ENCODE measurements at regions not wholly inside any gene's neighbourhood (a gene's known extent, or its start where the extent isn't known, plus 50 kb on each side); places are given as distances from the start of the nearest gene placed in this dataset.

DNA sequence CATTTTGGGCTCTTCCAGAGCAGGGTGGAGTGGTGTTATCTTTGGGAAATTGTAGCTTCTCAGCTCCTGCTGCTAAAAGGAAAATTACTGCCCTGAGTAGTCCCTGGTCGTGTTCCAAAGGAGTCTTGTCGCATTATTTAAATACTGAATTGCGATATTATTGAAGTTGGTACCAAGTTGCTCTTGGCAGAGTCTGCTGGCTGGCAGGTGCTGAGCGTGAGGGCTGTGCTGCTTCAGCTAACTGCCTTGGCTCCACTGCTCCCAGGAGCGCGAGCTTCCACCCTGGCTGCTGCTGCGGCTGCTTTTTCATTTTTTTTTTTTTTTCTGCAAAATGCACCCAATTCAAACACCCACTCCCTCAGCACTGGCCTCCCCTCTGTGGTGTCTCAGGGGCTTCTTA is 289.8 kb downstream of the MAF start:
- TF ChIP-seq CTCF (IDR thresholded peaks at IDR 0.05): no peak
- 79 to 81% methylated on average over 7 of the region's 7 CpGs for WGBS, 2 donors
- Histone ChIP-seq H3K4me1 (no peaks in the 10 kb centered on the region), H3K9me3 (no peaks in the 10 kb centered on the region), H3K27ac (no peak overlapping the region), H3K27me3 (no peaks in the 10 kb centered on the region), H3K4me3 (no peak overlapping the region), H3K36me3 (replicated peaks in 1 of 2; ENCODE audit: insufficient read depth in 1 of 2, low read depth in 2 of 2) (no peaks in the 10 kb centered on the region)
- ATAC-seq (no peak), DNase-seq (no peak)
- intact Hi-C loops (cut with DNase I): no loop called here

DNA sequence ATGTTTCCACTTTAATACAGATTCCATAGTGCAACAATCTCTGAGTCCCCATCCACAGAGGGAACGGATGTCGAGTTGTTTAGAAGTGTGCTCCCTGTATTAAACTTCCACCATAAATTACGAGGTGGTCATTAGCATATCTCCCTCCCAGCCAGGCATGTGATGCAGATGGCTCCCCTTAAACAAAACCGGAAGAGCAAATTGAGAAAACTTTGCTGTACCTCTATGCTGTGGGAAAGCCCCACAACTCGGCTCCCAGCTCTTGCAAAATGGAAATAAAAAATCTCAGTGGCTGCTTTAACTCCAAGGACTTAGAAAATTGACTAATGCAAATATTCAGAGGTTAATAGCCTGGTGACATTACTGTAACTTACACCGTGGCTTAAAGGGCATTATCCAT is 290.9 kb downstream of the MAF start:
- no peak overlapping the region for H3K4me3 ChIP-seq
- H3K36me3 ChIP-seq (replicated peaks in 1 of 2; ENCODE audit: insufficient read depth in 1 of 2, low read depth in 2 of 2): no peaks in the 10 kb centered on the region
- 50 to 54% methylated on average over 6 of the region's 6 CpGs for WGBS, 2 donors
- no peak for ATAC-seq
- H3K9me3 ChIP-seq: no peaks in the 10 kb centered on the region
- no peak for DNase-seq
- intact Hi-C loops (cut with DNase I): no loop called here
- TF ChIP-seq POLR2A (IDR thresholded peaks at IDR 0.05) (no peak), CTCF (IDR thresholded peaks at IDR 0.05) (no peak)
- H3K27ac ChIP-seq: no peak overlapping the region
- no peaks in the 10 kb centered on the region for H3K4me1 ChIP-seq
- no peaks in the 10 kb centered on the region for H3K27me3 ChIP-seq

GRCh38 chr16:79307214-79307613 is 293.3 kb downstream of the MAF start:
- DNase-seq: peak in 3 of 4 donors; percentile 7 to 72 (median 16)
- Histone ChIP-seq H3K27me3 (no peaks in the 10 kb centered on the region), H3K4me1 (no peaks in the 10 kb centered on the region), H3K36me3 (replicated peaks in 1 of 2; ENCODE audit: insufficient read depth in 1 of 2, low read depth in 2 of 2) (no peaks in the 10 kb centered on the region), H3K27ac (no peak overlapping the region), H3K4me3 (no peak overlapping the region), H3K9me3 (no peaks in the 10 kb centered on the region)
- intact Hi-C loops (cut with DNase I): no loop called here
- 62 to 72% methylated on average over 10 of the region's 10 CpGs for WGBS, 2 donors
- ATAC-seq: no peak
- TF ChIP-seq CTCF (IDR thresholded peaks at IDR 0.05) (no peak), POLR2A (IDR thresholded peaks at IDR 0.05) (no peak)

GRCh38 chr16:79305074-79305473 is 295.5 kb downstream of the MAF start:
- no peak for DNase-seq
- TF ChIP-seq CTCF (IDR thresholded peaks at IDR 0.05) (no peak), POLR2A (IDR thresholded peaks at IDR 0.05) (no peak)
- Histone ChIP-seq H3K27me3 (no peaks in the 10 kb centered on the region), H3K36me3 (replicated peaks in 1 of 2; ENCODE audit: insufficient read depth in 1 of 2, low read depth in 2 of 2) (no peaks in the 10 kb centered on the region), H3K4me1 (no peaks in the 10 kb centered on the region), H3K4me3 (no peak overlapping the region), H3K27ac (no peak overlapping the region), H3K9me3 (no peaks in the 10 kb centered on the region)
- 71 to 79% methylated on average over 9 to 10 of the region's 10 CpGs for WGBS, 2 donors
- no peak for ATAC-seq
- intact Hi-C loops (cut with DNase I): no loop called here

DNA sequence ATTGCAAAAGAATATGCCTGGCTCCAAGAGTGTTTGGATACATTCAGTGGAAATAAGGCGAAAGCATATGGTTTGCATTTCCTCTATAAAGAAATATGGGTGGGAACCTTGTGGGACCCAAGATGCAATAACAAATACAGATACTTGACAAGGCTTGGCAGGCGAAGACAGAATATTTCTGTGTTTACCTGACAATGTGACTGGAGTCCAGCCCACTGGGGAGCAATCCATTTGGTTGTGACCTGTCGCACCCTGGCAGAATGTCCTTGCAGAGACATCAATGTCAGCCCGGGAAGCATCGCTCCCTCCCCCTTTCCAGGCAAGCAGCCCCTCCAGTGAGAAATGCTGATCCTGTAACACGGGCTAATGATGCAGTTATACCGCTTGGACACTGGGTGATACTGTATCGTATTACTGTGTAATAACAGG is 296.6 kb downstream of the MAF start:
- TF ChIP-seq CTCF (IDR thresholded peaks at IDR 0.05) (no peak), POLR2A (IDR thresholded peaks at IDR 0.05) (no peak)
- Histone ChIP-seq H3K4me3 (no peak overlapping the region), H3K27me3 (no peaks in the 10 kb centered on the region), H3K4me1 (no peaks in the 10 kb centered on the region), H3K9me3 (no peaks in the 10 kb centered on the region), H3K36me3 (replicated peaks in 1 of 2; ENCODE audit: insufficient read depth in 1 of 2, low read depth in 2 of 2) (no peaks in the 10 kb centered on the region), H3K27ac (no peak overlapping the region)
- no peak for ATAC-seq
- WGBS, 2 donors: 48 to 49% methylated on average over 8 of the region's 8 CpGs
- no peak for DNase-seq
- intact Hi-C loops (cut with DNase I): no loop called here

Measured in body of pancreas (tissue), 4 donors.